LoVo (cell line): ENCODE measurements at regions not wholly inside any gene's neighbourhood (a gene's known extent, or its start where the extent isn't known, plus 50 kb on each side); places are given as distances from the start of the nearest gene placed in this dataset.

Experiments used
- DNase-seq: peaks from one replicate; pipeline ENCODE4 v3.0.0-alpha.2; 2016; ENCODE audit warnings: low spot score

- no peak for DNase-seq
Measured at GRCh38 chr11:10387206-10388083, 67.6 kb upstream of the AMPD3 start.

DNA sequence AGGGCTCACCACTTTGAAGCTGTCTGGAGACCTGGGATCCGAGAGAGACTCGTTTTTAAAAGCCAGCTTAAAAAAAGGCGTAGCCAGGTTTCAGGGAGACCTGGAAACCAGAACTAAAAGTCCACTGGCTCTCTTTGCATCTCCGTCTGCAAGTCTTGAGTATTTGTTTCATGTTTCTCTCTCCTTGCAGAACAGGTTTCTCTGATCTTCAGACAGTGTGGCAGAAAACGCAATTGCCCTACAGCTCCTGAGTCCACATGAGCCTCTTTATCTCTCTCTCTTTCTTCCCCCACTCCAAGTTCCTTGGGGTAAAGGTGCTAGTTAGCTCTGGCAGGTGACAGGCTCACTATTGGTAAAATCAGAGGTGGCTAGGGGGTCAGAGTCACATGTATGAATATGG, 67.0 kb upstream of the AMPD3 start:
- no peak for DNase-seq

DNA sequence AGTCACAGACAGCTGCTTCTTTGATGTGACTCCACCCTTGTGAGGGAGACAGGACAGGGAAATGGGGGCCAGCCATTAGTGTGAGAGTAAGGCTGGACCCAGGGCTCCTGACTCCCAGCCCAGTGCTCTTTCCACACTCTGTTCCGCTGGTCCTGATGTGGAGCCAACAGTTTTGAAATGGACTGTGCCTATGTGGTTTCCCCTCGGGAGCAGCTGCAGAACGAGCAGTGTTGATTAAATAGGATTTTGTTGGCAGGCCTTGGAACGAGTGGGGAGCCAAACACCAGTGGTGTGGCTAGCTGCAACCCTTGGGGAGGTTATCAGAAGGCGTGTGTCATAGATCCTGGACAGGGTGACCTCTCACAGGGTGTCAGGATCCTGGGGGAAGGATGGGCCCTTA, 66.5 kb upstream of the AMPD3 start:
- DNase-seq, result no peak

DNA sequence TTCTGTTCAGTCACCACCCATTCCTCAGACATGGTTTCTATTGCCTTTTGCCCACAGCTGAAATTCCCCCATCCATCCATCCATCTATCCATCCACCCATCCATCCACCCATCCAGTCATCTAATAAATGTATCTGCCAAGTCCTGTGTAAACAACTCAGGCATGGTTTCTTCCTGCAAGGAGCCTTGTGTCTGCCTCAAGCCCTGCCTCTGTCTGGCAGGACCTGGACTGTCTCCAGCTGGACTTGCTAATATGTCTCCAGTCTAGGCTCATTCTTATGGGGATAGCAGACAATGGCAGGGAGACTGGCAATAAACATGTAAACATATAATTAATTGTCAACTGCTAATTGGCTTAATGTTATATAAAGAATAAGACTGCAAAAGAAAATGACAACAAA, 64.7 kb upstream of the AMPD3 start:
- DNase-seq, result no peak

DNA sequence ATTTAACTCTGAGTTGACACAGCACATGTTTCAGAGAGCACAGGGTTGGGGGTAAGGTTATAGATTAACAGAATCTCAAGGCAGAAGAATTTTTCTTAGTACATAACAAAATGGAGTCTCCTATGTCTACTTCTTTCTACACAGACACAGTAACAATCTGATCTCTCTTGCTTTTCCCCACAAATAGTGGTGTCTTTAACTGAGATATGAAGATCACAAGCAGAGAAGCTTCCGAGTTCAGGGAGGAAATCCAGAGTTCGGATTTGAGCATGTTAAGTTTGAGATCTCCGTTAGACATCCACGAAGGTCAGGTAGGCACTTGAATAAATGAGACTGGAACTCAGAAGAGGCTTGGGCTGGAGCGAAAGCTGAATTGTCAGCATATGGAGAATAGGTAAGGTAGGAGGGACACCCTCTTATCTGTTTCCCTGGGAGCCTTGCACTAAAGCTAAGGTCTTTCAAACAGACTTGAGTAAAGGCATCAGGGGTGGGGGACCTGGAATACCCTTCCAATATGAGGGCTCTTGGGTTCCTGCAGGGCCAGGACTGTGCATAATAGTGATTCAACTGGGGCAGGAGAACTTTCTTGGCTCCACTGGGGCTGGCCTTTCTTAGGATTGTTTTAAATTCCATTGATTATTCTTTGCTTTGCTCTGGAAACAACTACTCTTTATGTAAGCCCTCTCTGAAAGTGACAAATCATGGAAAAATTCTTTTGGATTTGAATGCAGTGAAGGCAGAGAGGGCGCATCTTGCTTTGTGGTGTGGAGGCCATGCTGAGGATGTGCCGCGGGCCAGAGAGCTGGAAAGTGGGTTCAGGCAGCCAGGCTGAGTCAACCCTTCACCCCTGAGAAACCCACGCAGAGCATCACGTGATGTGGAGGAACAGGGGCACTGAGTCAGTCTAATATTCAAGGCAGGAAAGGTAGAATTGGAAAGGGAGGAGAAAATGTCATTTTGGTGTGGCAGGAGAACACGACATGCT, 62.7 kb upstream of the AMPD3 start:
- DNase-seq, result no peak

DNA sequence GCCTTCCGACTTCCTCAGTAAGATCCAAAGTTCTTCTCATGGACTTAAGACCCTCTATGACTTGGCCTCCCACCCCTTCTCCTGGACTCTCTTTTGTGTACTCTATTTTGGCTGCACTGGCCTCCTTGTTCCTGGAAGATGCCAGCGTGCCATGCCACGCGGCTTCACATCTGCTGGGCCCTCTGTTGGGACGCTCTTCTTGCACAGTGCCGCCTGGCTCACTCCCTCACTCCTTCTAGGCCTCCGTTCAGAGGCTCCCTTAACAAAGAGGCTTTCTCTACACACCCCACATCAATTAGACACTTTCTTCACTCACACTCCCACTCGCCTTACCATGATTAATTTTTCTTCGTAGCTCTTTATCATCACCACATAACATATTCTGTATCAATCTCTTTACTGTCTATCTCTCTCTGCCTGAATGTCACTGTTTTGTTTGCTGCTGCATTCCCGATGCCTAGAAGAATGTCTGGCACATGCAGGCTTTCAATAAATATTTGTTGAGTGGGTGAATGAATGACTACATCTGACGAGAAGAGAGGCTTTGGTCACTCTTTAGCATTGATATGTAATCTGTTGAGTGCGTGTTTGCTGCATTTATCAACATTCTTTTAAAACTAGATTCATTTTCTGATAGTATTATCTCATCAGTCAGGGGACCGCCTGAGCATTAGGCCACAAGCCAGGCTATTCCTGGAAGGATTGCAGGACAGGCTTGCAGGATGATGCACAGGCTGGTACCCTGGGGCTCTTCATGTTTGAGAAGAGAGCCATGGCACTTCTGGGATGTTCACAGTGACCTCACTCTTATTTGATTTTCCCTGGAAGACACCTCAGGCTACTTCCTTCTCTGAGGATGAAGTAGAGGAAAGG, 60.6 kb upstream of the AMPD3 start:
- DNase-seq, result no peak

DNA sequence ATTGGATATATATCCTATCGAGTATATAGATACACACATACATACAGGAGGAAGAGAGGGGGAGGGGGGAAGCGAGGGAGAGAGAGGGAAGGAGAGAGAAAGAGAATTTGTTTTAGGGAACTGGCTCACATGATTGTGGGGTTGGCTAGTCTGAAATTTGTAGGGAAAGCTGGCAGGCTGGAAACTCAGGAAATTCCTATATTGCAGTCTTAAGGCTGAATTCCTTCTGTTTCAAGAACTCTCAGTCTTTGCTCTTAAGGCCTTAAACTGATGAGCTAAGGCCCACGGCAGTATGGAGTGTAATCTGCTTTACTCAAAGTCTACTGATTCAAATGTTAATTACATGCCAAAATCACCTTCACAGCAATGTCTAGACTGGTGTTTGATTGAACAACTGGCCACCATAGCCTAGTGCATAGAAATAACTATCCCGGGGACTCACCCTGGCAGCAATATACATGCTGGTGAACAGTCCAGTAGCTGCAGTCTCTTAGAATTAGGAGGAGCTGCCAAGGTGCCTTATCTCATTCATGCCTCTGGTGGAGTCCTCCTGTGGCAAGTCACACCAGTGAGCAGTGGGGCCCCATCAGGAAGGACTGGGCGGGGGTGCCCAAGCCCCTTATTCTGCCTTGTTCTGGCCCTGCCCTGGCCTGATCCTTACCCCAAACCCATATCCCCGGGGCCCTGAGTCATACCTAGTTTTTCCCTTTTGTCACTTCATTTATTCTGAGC, 59.7 kb upstream of the AMPD3 start:
- no peak for DNase-seq

DNA sequence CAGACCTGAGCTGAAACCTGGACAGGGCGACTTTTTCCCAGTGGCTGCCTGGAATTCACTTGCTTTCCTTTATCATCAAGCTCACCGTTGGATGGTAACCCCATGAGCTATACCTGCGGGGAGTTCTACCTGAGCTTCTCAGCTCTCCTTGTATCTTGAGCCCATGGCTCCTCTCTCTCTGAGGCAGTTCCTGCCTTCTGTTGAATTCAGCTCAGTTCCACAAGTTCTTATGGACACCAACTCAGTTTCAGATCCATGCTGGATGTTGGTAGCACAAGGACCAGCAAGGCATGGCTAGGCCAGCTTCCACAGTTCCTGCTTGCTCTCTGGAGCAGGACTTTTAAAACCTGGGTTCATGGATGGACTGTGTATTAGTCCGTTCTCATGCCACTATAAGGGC, 58.3 kb upstream of the AMPD3 start:
- DNase-seq, result no peak

- DNase-seq, result no peak
Measured at GRCh38 chr11:10397226-10397987, 57.7 kb upstream of the AMPD3 start.

GRCh38 chr11:10398525-10398924, 56.5 kb upstream of the AMPD3 start:
- DNase-seq, result no peak

- no peak for DNase-seq
Measured at GRCh38 chr11:10400856-10401255, 54.2 kb upstream of the AMPD3 start.

DNA sequence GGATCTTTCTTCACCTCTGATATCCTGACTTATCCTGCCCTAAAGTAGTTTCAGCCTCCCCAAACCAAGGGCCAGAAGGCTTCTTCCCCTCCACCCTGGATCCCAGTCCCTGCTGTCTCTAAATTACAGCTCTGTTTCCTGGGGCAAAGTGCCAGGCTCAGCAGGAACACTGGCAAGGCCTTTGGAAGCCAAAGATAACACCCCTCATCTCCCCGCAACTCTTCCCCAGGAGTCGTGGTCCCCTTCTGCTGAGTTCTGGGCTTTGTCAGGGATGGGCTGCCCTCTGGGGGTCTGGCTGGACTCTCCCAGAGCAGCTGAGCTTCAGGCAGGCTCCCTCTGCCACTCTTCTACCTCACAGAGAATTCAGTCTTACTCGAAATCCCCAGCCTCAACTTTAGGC, 53.8 kb upstream of the AMPD3 start:
- DNase-seq, result no peak

GRCh38 chr11:10401696-10402392, 53.2 kb upstream of the AMPD3 start:
- no peak for DNase-seq
